Endothelial cell of umbilical vein (primary cell): ENCODE measurements at regions not wholly inside any gene's neighbourhood (a gene's known extent, or its start where the extent isn't known, plus 50 kb on each side); places are given as distances from the start of the nearest gene placed in this dataset.

Experiments
- BruUV-seq: library from RNA; stranded (reverse); fragments of 400-500 nt; replicated peaks from 2 replicates; lab custom pipeline; 2021; lab: Mats Ljungman, UMichigan
- CTCF ChIA-PET: fragments of 300-600, 350-600 bp; sonication (Branson Sonifier 250); formaldehyde crosslinking; loops from one replicate; lab custom pipeline; 2021; ENCODE audit warnings: antibody characterized with exemption, inconsistent platforms; lab: Charles Lee
- POLR2A ChIA-PET: fragments of 300-600, 350-600 bp; sonication (Branson Sonifier 250); formaldehyde crosslinking; loops from one replicate; lab custom pipeline; 2021; ENCODE audit warnings: antibody characterized with exemption, inconsistent platforms; lab: Charles Lee
- DNase-seq: peaks from one replicate; pipeline ENCODE4 v3.0.0-alpha.2; 2011; ENCODE audit warnings: low read depth, low spot score
- FAIRE-seq: peaks from 2 replicates; lab custom pipeline; 2011; peaks lifted over from hg19 to GRCh38; lab: Jason Lieb, UNC
- H2AFZ ChIP-seq: 2 replicates; pipeline ENCODE4 v1.6.0; 2012; ENCODE audit warnings: low read depth, low read length, control low read depth, inconsistent platforms
- H3K27ac ChIP-seq: 2 replicates; pipeline ENCODE4 v1.5.1; 2011; ENCODE audit warnings: low read depth, mild to moderate bottlenecking, control low read depth, low read length, moderate library complexity; ENCODE audit not compliant: insufficient read depth
- H3K27me3 ChIP-seq, 2 experiments: 2 replicates each; pipeline versions ENCODE4 v1.6.0 to v1.6.1; 2011; ENCODE audit warnings: low read length in 2 of 2, mixed read lengths in 1 of 2; ENCODE audit not compliant: control insufficient read depth in 2 of 2, insufficient read depth in 2 of 2
- H3K36me3 ChIP-seq, 2 experiments: 2 replicates in 1 of 2; 3 replicates in 1 of 2; pipeline ENCODE4 v1.5.1; 2011; ENCODE audit warnings: low read length in 2 of 2, mild to moderate bottlenecking in 1 of 2, moderate library complexity in 1 of 2; ENCODE audit not compliant: control insufficient read depth in 2 of 2, insufficient read depth in 2 of 2; ENCODE audit errors: extremely low read depth in 1 of 2
- H3K4me1 ChIP-seq: 3 replicates; pipeline ENCODE4 v1.5.1; 2011; ENCODE audit warnings: mild to moderate bottlenecking, low read length; ENCODE audit not compliant: control insufficient read depth, insufficient read depth; ENCODE audit errors: extremely low read depth
- H3K4me2 ChIP-seq: 2 replicates; pipeline ENCODE4 v1.6.1; 2011; ENCODE audit warnings: low read length, control low read depth, mixed read lengths; ENCODE audit not compliant: insufficient read depth
- H3K4me3 ChIP-seq, 3 experiments: fragments of 200-600 bp in 1 of 3; sonication (generic), shearing (Covaris generic) in 1 of 3; replicated peaks in 1 of 3; 2 replicates each; pipeline ENCODE4 v1.5.1; 2011 to 2016; ENCODE audit warnings: control low read depth in 3 of 3, low read length in 3 of 3, mild to moderate bottlenecking in 2 of 3, inconsistent platforms in 1 of 3, low read depth in 1 of 3, moderate library complexity in 1 of 3; ENCODE audit not compliant: insufficient read depth in 1 of 3
- H3K79me2 ChIP-seq: 2 replicates; pipeline ENCODE4 v1.6.0; 2012; ENCODE audit warnings: low read length, inconsistent platforms; ENCODE audit not compliant: control insufficient read depth, insufficient read depth
- H3K9ac ChIP-seq: replicated peaks from 2 replicates; pipeline ENCODE3; 2011; ENCODE audit warnings: low read length, control low read depth; ENCODE audit not compliant: insufficient read depth; ENCODE audit errors: extremely low read depth
- H3K9me1 ChIP-seq: replicated peaks from 3 replicates; pipeline ENCODE4 v1.6.0; 2011; ENCODE audit warnings: mild to moderate bottlenecking, low read length; ENCODE audit not compliant: control insufficient read depth, insufficient read depth; ENCODE audit errors: extremely low read depth
- H3K9me3 ChIP-seq: replicated peaks from 2 replicates; pipeline ENCODE4 v1.5.1; 2012; ENCODE audit warnings: low read length, inconsistent platforms; ENCODE audit not compliant: control insufficient read depth, insufficient read depth
- H4K20me1 ChIP-seq: replicated peaks from 2 replicates; pipeline ENCODE3; 2011; ENCODE audit warnings: mild to moderate bottlenecking, low read length; ENCODE audit not compliant: control insufficient read depth, insufficient read depth; ENCODE audit errors: extremely low read depth
- CTCF ChIP-seq, 2 donors: IDR thresholded peaks; 1 replicate in 1 of 2; 2 replicates in 1 of 2; pipeline ENCODE4 v1.5.1; 2011; ENCODE audit warnings: low read length in 2 of 2, mild to moderate bottlenecking in 2 of 2, moderate library complexity in 2 of 2, control low read depth in 1 of 2, inconsistent platforms in 1 of 2, low read depth in 1 of 2; ENCODE audit not compliant: insufficient read depth in 1 of 2; ENCODE audit errors: extremely low read depth in 1 of 2
- EZH2 ChIP-seq: IDR thresholded peaks from 2 replicates; pipeline ENCODE4 v1.6.1; 2012; ENCODE audit warnings: borderline replicate concordance, low read depth, mild to moderate bottlenecking, moderate library complexity, low read length, inconsistent platforms; ENCODE audit not compliant: severe bottlenecking
- GATA2 ChIP-seq: IDR thresholded peaks from 2 replicates; pipeline ENCODE4 v1.7.0; 2011; ENCODE audit warnings: low read depth, mild to moderate bottlenecking, moderate library complexity, mixed read lengths, low read length; ENCODE audit not compliant: insufficient read length, insufficient read depth
- JUN ChIP-seq: IDR thresholded peaks from 2 replicates; pipeline ENCODE4 v1.6.1; 2011; ENCODE audit warnings: borderline replicate concordance, low read depth; ENCODE audit not compliant: insufficient read length, insufficient read depth
- MYC ChIP-seq: IDR thresholded peaks from one replicate; pipeline ENCODE4 v1.6.1; 2011; ENCODE audit warnings: mild to moderate bottlenecking, low read depth, low read length
- POLR2A ChIP-seq: IDR thresholded peaks from 2 replicates; pipeline ENCODE4 v1.6.1; 2012; ENCODE audit warnings: low read depth, mild to moderate bottlenecking, control low read depth, low read length
- POLR2AphosphoS5 ChIP-seq: IDR thresholded peaks from 2 replicates; pipeline ENCODE4 v1.6.1; 2012; ENCODE audit warnings: low read depth, mild to moderate bottlenecking, control low read depth, low read length, moderate library complexity; ENCODE audit not compliant: insufficient read depth
- dilution Hi-C: fragments of 300-500 bp; cut with MboI; formaldehyde crosslinking; loops from one replicate; pipeline ENCODE4 v1.15.0; 2019; ENCODE audit warnings: low sequenced_read_pairs; ENCODE audit not compliant: extremely low pct_ligation_motif_present
- intact Hi-C: fragments of 100-400 bp; cut with micrococcal nuclease; formaldehyde crosslinking; loops from one replicate; pipeline ENCODE4 v1.10.0; 2022

GRCh38 chr7:32679192-32679591, 183.9 kb downstream of the AVL9 start:
- TF ChIP-seq CTCF (IDR thresholded peaks at IDR 0.05; ENCODE audit: extremely low read depth in 1 of 2, insufficient read depth in 1 of 2, low read depth in 1 of 2, low read length in 2 of 2) (no peak), POLR2AphosphoS5 (no peak), GATA2 (no peak), JUN (no peak)
- no peaks in the 10 kb centered on the region for H3K4me1 ChIP-seq
- no peaks in the 10 kb centered on the region for H3K9me1 ChIP-seq
- no peaks in the 10 kb centered on the region for H3K27me3 ChIP-seq
- no peak overlapping the region for H3K4me2 ChIP-seq
- H4K20me1 ChIP-seq, result no peaks in the 10 kb centered on the region
- ChIA-PET POLR2A (no interaction called here), CTCF (no interaction called here)
- intact Hi-C loops (no loop called here), dilution Hi-C loops (no loop called here)
- H3K36me3 ChIP-seq, result no peaks in the 10 kb centered on the region
- H3K79me2 ChIP-seq, result no peaks in the 10 kb centered on the region
- FAIRE-seq, result no peak
- no peak overlapping the region for H3K27ac ChIP-seq
- no peak overlapping the region for H3K9ac ChIP-seq
- no TSS peak for BruUV-seq
- H3K9me3 ChIP-seq, result no peaks in the 10 kb centered on the region
- H2AFZ ChIP-seq, result no peak overlapping the region
- no peak overlapping the region for H3K4me3 ChIP-seq
- DNase-seq, result no peak

- H2AFZ ChIP-seq, result no peak overlapping the region
- H4K20me1 ChIP-seq, result no peaks in the 10 kb centered on the region
- no TSS peak for BruUV-seq
- H3K27me3 ChIP-seq, result no peaks in the 10 kb centered on the region
- ChIA-PET CTCF (no interaction called here), POLR2A (no interaction called here)
- TF ChIP-seq POLR2AphosphoS5, result no peak
- no peak for TF ChIP-seq GATA2
- TF ChIP-seq EZH2, result no peak
- no peak for TF ChIP-seq POLR2A
- TF ChIP-seq MYC, result no peak
- H3K36me3 ChIP-seq, result no peaks in the 10 kb centered on the region
- H3K9me1 ChIP-seq, result no peaks in the 10 kb centered on the region
- H3K27ac ChIP-seq, result no peak overlapping the region
- no peak overlapping the region for H3K4me2 ChIP-seq
- H3K79me2 ChIP-seq, result no peaks in the 10 kb centered on the region
- FAIRE-seq (no peak), DNase-seq (no peak)
- no peaks in the 10 kb centered on the region for H3K9me3 ChIP-seq
- no peaks in the 10 kb centered on the region for H3K4me1 ChIP-seq
- H3K9ac ChIP-seq, result no peak overlapping the region
- dilution Hi-C loops, result no loop called here
- intact Hi-C loops, result no loop called here
- H3K4me3 ChIP-seq, result no peak overlapping the region
These were observed 182.3 kb downstream of the AVL9 start for GRCh38 chr7:32677593-32677992.
